H1 (cell line): ENCODE measurements at regions not wholly inside any gene's neighbourhood (a gene's known extent, or its start where the extent isn't known, plus 50 kb on each side); places are given as distances from the start of the nearest gene placed in this dataset.

Source experiments
- EP300 ChIP-seq, 2 experiments: IDR thresholded peaks; 1 replicate in 1 of 2; 2 replicates in 1 of 2; pipeline ENCODE4 v1.6.1; 2011 to 2012; ENCODE audit warnings: low read depth in 2 of 2, low read length in 2 of 2, mild to moderate bottlenecking in 2 of 2, borderline replicate concordance in 1 of 2, inconsistent platforms in 1 of 2, moderate library complexity in 1 of 2
- GTF2F1 ChIP-seq: IDR thresholded peaks from 2 replicates; pipeline ENCODE4 v1.6.1; 2012; ENCODE audit warnings: low read depth, low read length, improper control_type of control experiment, borderline replicate concordance
- JUN ChIP-seq: IDR thresholded peaks from 2 replicates; pipeline ENCODE4 v1.6.1; 2011; ENCODE audit warnings: low read depth, mild to moderate bottlenecking, improper control_type of control experiment, low read length
- NANOG ChIP-seq: IDR thresholded peaks from 2 replicates; pipeline ENCODE4 v1.6.1; 2011; ENCODE audit warnings: low read length, low read depth, mild to moderate bottlenecking, inconsistent platforms; ENCODE audit not compliant: insufficient read depth, poor library complexity, severe bottlenecking
- RAD21 ChIP-seq, 2 experiments: IDR thresholded peaks in 1 of 2; conservative IDR thresholded peaks in 1 of 2; 2 replicates each; pipeline ENCODE4 v1.6.1; 2011; ENCODE audit warnings: low read depth in 2 of 2, low read length in 2 of 2, improper control_type of control experiment in 1 of 2, inconsistent platforms in 1 of 2, mild to moderate bottlenecking in 1 of 2, moderate library complexity in 1 of 2
- TAF1 ChIP-seq: IDR thresholded peaks from 2 replicates; pipeline ENCODE4 v1.6.1; 2011; ENCODE audit warnings: mild to moderate bottlenecking, low read depth, low read length
- TCF12 ChIP-seq: IDR thresholded peaks from 2 replicates; pipeline ENCODE4 v1.6.1; 2011; ENCODE audit warnings: low read depth, mild to moderate bottlenecking, low read length
- ZNF274 ChIP-seq: IDR thresholded peaks from 2 replicates; pipeline ENCODE4 v1.7.0; 2012; ENCODE audit warnings: low read length, borderline replicate concordance; ENCODE audit errors: extremely low read depth
- TF ChIP-seq, protein P1 (sequence below), 3 experiments: IDR thresholded peaks; 1 replicate in 2 of 3; 2 replicates in 1 of 3; pipeline versions ENCODE4 v1.5.1 to v1.6.1; 2011; ENCODE audit warnings: low read length in 3 of 3, mild to moderate bottlenecking in 3 of 3, inconsistent platforms in 2 of 3, low read depth in 1 of 3, moderate library complexity in 1 of 3; ENCODE audit not compliant: insufficient read depth in 1 of 3; ENCODE audit errors: control extremely low read depth in 1 of 3
- TF ChIP-seq, protein P2 (sequence below): IDR thresholded peaks from 2 replicates; pipeline ENCODE4 v1.6.1; 2011; ENCODE audit warnings: low read depth, mild to moderate bottlenecking, low read length; ENCODE audit not compliant: insufficient read depth

DNA sequence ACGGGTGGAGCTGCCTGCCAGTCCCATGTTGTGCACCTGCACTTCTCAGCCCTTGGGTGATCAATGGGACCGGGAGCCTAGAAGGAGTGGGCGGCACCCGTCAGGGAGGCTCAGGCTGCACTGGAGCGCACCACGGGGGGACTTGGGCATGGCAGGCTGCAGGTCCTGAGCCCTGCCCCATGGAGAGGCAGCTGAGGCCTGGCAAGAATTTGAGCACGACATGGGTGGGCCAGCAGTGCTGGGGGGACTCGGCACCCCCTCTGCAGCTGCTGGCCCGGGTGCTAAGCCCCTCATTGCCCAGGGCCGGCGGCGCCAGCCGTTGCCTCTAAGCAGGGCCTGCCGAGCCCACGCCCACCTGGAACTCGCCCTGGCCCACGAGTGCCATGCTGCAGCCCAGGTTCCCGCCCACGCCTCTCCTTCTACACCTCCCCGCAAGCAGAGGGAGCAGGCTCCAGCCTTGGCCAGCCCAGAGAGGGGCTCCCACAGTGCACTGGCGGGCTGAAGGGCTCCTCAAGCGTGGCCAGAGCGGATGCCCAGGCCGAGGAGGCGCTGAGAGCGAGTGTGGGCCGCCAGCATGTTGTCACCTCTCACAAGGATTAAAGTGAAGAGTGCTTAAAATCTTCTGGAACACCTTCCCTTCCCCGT is 372.0 kb downstream of the ETS1 start:
- TF ChIP-seq JUN, result no peak
- TF ChIP-seq EP300 (IDR thresholded peaks at IDR 0.05; ENCODE audit: borderline replicate concordance in 1 of 2, low read depth in 2 of 2, low read length in 2 of 2), result no peak
- TF ChIP-seq, protein P1, sequence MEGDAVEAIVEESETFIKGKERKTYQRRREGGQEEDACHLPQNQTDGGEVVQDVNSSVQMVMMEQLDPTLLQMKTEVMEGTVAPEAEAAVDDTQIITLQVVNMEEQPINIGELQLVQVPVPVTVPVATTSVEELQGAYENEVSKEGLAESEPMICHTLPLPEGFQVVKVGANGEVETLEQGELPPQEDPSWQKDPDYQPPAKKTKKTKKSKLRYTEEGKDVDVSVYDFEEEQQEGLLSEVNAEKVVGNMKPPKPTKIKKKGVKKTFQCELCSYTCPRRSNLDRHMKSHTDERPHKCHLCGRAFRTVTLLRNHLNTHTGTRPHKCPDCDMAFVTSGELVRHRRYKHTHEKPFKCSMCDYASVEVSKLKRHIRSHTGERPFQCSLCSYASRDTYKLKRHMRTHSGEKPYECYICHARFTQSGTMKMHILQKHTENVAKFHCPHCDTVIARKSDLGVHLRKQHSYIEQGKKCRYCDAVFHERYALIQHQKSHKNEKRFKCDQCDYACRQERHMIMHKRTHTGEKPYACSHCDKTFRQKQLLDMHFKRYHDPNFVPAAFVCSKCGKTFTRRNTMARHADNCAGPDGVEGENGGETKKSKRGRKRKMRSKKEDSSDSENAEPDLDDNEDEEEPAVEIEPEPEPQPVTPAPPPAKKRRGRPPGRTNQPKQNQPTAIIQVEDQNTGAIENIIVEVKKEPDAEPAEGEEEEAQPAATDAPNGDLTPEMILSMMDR (IDR thresholded peaks at IDR 0.05; ENCODE audit: control extremely low read depth in 1 of 3, insufficient read depth in 1 of 3, low read depth in 1 of 3, low read length in 3 of 3), result no peak
- no peak for TF ChIP-seq TCF12
- TF ChIP-seq NANOG, result no peak
- TF ChIP-seq RAD21 (IDR thresholded peaks at IDR 0.05 in 1 of 2, conservative IDR thresholded peaks at IDR 0.05 in 1 of 2; ENCODE audit: low read depth in 2 of 2, low read length in 2 of 2), result no peak
- no peak for TF ChIP-seq ZNF274
- no peak for TF ChIP-seq TAF1
- TF ChIP-seq GTF2F1, result no peak
- TF ChIP-seq, protein P2, sequence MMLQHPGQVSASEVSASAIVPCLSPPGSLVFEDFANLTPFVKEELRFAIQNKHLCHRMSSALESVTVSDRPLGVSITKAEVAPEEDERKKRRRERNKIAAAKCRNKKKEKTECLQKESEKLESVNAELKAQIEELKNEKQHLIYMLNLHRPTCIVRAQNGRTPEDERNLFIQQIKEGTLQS, result no peak
